Heart left ventricle (tissue), 13 donors: ENCODE measurements at regions not wholly inside any gene's neighbourhood (a gene's known extent, or its start where the extent isn't known, plus 50 kb on each side); places are given as distances from the start of the nearest gene placed in this dataset.

Experiments used
- POLR2A ChIP-seq, 2 donors: fragments of 450-650 bp; IDR thresholded peaks; one replicate each; pipeline ENCODE4 v1.6.1; 2017; ENCODE audit warnings: antibody characterized with exemption in 2 of 2, mild to moderate bottlenecking in 2 of 2, moderate library complexity in 2 of 2
- TF ChIP-seq, protein P1 (sequence below), 12 donors: fragments of 200-600 bp; sonication (generic) in 4 of 12; IDR thresholded peaks; one replicate each; pipeline versions ENCODE4 v1.5.0 to v1.8.0; 2018 to 2022; ENCODE audit warnings: antibody characterized with exemption in 12 of 12, mild to moderate bottlenecking in 5 of 12
- donor health status: ischemic (EF 13 %, LVEDD 7.1; RV severe dilation, severe dysfunction).
- donor health status: DM: no; HTN: yes; CAD: no.
- donor health status: DM: no; HTN: no; CAD: no.
- donor health status: ischemic (EF 25% LVEDD 6.9; RV normal size, moderate dysfunction).
- donor health status: ischemic (EF 25% LVEDD 5.7; RV mildly dilated, moderate dysfunction).
- donor health status: ischemic (EF 35%, LVEDD 5.7; RV mildly dilated, moderate dysfunction).
- donor health status: nonischemic (EF 11% LVEDD 7.7; RV severe dilation, severe dysfunction).
- donor health status: DM: yes; HTN: yes; CAD: no.
- donor health status: PGD.
- donor health status: ischemic (EF 29% LVEDD 5.4; RV normal size, mild dysfunction).
- donor health status: nonischemic (EF 23%, LVEDD 6.1; RV moderate dilation, normal function).

- TF ChIP-seq POLR2A (IDR thresholded peaks at IDR 0.05): no peak
- TF ChIP-seq, protein P1, sequence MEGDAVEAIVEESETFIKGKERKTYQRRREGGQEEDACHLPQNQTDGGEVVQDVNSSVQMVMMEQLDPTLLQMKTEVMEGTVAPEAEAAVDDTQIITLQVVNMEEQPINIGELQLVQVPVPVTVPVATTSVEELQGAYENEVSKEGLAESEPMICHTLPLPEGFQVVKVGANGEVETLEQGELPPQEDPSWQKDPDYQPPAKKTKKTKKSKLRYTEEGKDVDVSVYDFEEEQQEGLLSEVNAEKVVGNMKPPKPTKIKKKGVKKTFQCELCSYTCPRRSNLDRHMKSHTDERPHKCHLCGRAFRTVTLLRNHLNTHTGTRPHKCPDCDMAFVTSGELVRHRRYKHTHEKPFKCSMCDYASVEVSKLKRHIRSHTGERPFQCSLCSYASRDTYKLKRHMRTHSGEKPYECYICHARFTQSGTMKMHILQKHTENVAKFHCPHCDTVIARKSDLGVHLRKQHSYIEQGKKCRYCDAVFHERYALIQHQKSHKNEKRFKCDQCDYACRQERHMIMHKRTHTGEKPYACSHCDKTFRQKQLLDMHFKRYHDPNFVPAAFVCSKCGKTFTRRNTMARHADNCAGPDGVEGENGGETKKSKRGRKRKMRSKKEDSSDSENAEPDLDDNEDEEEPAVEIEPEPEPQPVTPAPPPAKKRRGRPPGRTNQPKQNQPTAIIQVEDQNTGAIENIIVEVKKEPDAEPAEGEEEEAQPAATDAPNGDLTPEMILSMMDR (IDR thresholded peaks at IDR 0.05): no peak
Observed at GRCh38 chr22:27626675-27627443, 174.7 kb downstream of the MN1 start.
